ENCODE measurements at regions not wholly inside any gene's neighbourhood (a gene's known extent, or its start where the extent isn't known, plus 50 kb on each side); places are given as distances from the start of the nearest gene placed in this dataset.
A peak's percentile ranks its signal among the peaks of the same experiment; 100 is the strongest.

GRCh38 chr12:42815068-42815467 lies 225.5 kb upstream of the PRICKLE1 start:
- no peaks in the 10 kb centered on the region for H3K9me3 ChIP-seq (ENCODE audit: low read depth)
- no peak for DNase-seq (ENCODE audit: low spot score)
- H3K4me1 ChIP-seq = no peaks in the 10 kb centered on the region
- peak overlapping the region; percentile 68 for H2AFZ ChIP-seq (replicated peaks)
- Mint-ChIP-seq H3K27me3 (ENCODE audit: insufficient read depth, low read depth) (no peaks in the 10 kb centered on the region), H3K27ac (no peak overlapping the region), H3K4me1 (no peaks in the 10 kb centered on the region), H3K9me3 (no peaks in the 10 kb centered on the region), H3K36me3 (no peaks in the 10 kb centered on the region), H3K4me3 (no peak overlapping the region)
- no peaks in the 10 kb centered on the region for H3K79me2 ChIP-seq (ENCODE audit: low read depth)
- no peaks in the 10 kb centered on the region for H3K27me3 ChIP-seq
- no peak overlapping the region for H3K9ac ChIP-seq
- no peak for TF ChIP-seq EZH2phosphoT487 (IDR thresholded peaks at IDR 0.05)
- TF ChIP-seq EZH2 (IDR thresholded peaks at IDR 0.05) = no peak
- TF ChIP-seq CTCF (IDR thresholded peaks at IDR 0.05) = no peak
- no peak overlapping the region for H3K27ac ChIP-seq
- no peak overlapping the region for H3K4me3 ChIP-seq
- H3K36me3 ChIP-seq = no peaks in the 10 kb centered on the region
- H3F3A ChIP-seq (ENCODE audit: low read depth) = no peaks in the 10 kb centered on the region
- H4K20me1 ChIP-seq (ENCODE audit: low read depth) = no peaks in the 10 kb centered on the region
- H3K4me2 ChIP-seq = no peak overlapping the region

GRCh38 chr12:42812871-42813270 lies 223.3 kb upstream of the PRICKLE1 start:
- Mint-ChIP-seq H3K27ac (no peak overlapping the region), H3K4me1 (no peaks in the 10 kb centered on the region), H3K36me3 (no peaks in the 10 kb centered on the region), H3K9me3 (no peaks in the 10 kb centered on the region), H3K27me3 (ENCODE audit: insufficient read depth, low read depth) (no peaks in the 10 kb centered on the region), H3K4me3 (no peak overlapping the region)
- Histone ChIP-seq H2AFZ (replicated peaks) (no peak overlapping the region), H3K79me2 (ENCODE audit: low read depth) (no peaks in the 10 kb centered on the region), H3K27me3 (no peaks in the 10 kb centered on the region), H3K9me3 (ENCODE audit: low read depth) (no peaks in the 10 kb centered on the region), H4K20me1 (ENCODE audit: low read depth) (no peaks in the 10 kb centered on the region), H3K4me3 (no peak overlapping the region), H3K4me2 (no peak overlapping the region), H3K4me1 (no peaks in the 10 kb centered on the region), H3K9ac (no peak overlapping the region), H3K36me3 (no peaks in the 10 kb centered on the region), H3F3A (ENCODE audit: low read depth) (no peaks in the 10 kb centered on the region), H3K27ac (no peak overlapping the region)
- DNase-seq (ENCODE audit: low spot score) = no peak
- TF ChIP-seq CTCF (IDR thresholded peaks at IDR 0.05) (no peak), EZH2phosphoT487 (IDR thresholded peaks at IDR 0.05) (no peak), EZH2 (IDR thresholded peaks at IDR 0.05) (no peak)

- no peaks in the 10 kb centered on the region for H3K36me3 Mint-ChIP-seq
Observed at GRCh38 chr12:42812086-42812485, 222.5 kb upstream of the PRICKLE1 start.

GRCh38 chr12:42810006-42810405 lies 220.5 kb upstream of the PRICKLE1 start:
- Histone ChIP-seq H3K4me2 (no peak overlapping the region), H3K27me3 (no peaks in the 10 kb centered on the region), H2AFZ (replicated peaks) (no peak overlapping the region), H3K27ac (no peak overlapping the region), H3K9ac (no peak overlapping the region), H3K9me3 (ENCODE audit: low read depth) (no peaks in the 10 kb centered on the region), H3K36me3 (no peaks in the 10 kb centered on the region), H3F3A (ENCODE audit: low read depth) (no peaks in the 10 kb centered on the region), H3K4me1 (no peaks in the 10 kb centered on the region), H3K79me2 (ENCODE audit: low read depth) (no peaks in the 10 kb centered on the region), H4K20me1 (ENCODE audit: low read depth) (no peaks in the 10 kb centered on the region), H3K4me3 (no peak overlapping the region)
- Mint-ChIP-seq H3K27me3 (ENCODE audit: insufficient read depth, low read depth) (no peaks in the 10 kb centered on the region), H3K27ac (no peak overlapping the region), H3K9me3 (no peaks in the 10 kb centered on the region), H3K4me3 (no peak overlapping the region), H3K4me1 (peaks cover 4% of the 10 kb centered on the region), H3K36me3 (no peaks in the 10 kb centered on the region)
- TF ChIP-seq EZH2phosphoT487 (IDR thresholded peaks at IDR 0.05) = no peak
- no peak for TF ChIP-seq EZH2 (IDR thresholded peaks at IDR 0.05)
- no peak for TF ChIP-seq CTCF (IDR thresholded peaks at IDR 0.05)
- no peak for DNase-seq (ENCODE audit: low spot score)

More at GRCh38 chr12:42812086-42812485, 222.5 kb upstream of the PRICKLE1 start:
- Histone ChIP-seq H2AFZ (replicated peaks) (no peak overlapping the region), H3K9me3 (ENCODE audit: low read depth) (no peaks in the 10 kb centered on the region), H4K20me1 (ENCODE audit: low read depth) (no peaks in the 10 kb centered on the region), H3K4me2 (no peak overlapping the region), H3K4me3 (no peak overlapping the region), H3K9ac (no peak overlapping the region), H3F3A (ENCODE audit: low read depth) (no peaks in the 10 kb centered on the region), H3K36me3 (no peaks in the 10 kb centered on the region), H3K4me1 (no peaks in the 10 kb centered on the region), H3K27me3 (no peaks in the 10 kb centered on the region), H3K79me2 (ENCODE audit: low read depth) (no peaks in the 10 kb centered on the region), H3K27ac (no peak overlapping the region)
- no peak for DNase-seq (ENCODE audit: low spot score)
- Mint-ChIP-seq H3K4me1 (peaks cover 4% of the 10 kb centered on the region), H3K4me3 (no peak overlapping the region), H3K27me3 (ENCODE audit: insufficient read depth, low read depth) (no peaks in the 10 kb centered on the region), H3K27ac (no peak overlapping the region), H3K9me3 (no peaks in the 10 kb centered on the region)
- no peak for TF ChIP-seq EZH2phosphoT487 (IDR thresholded peaks at IDR 0.05)
